Kidney glomerular epithelial cell (primary cell): ENCODE measurements at regions not wholly inside any gene's neighbourhood (a gene's known extent, or its start where the extent isn't known, plus 50 kb on each side); places are given as distances from the start of the nearest gene placed in this dataset.
"Not testable (repeated sequence)": the region's sequence is repeated elsewhere in the genome, so short reads cannot be mapped to it uniquely, and the experiment has no call there.

Source experiments
- DNase-seq: peaks from one replicate; lab custom pipeline; 2025; lab: John Stamatoyannopoulos, UW

- DNase-seq: no peak
These were observed 1884.0 kb upstream of the CELF4 start for GRCh38 chr18:39449566-39449965.

GRCh38 chr18:39448942-39449341 is 1883.3 kb upstream of the CELF4 start:
- no peak for DNase-seq

GRCh38 chr18:39444957-39445356 is 1879.4 kb upstream of the CELF4 start:
- not testable (repeated sequence) for DNase-seq

- DNase-seq: no peak
These were observed 1876.0 kb upstream of the CELF4 start for GRCh38 chr18:39441648-39442047.

- DNase-seq: no peak
These were observed 1870.4 kb upstream of the CELF4 start for GRCh38 chr18:39435996-39436395.

GRCh38 chr18:39435209-39435608 is 1869.6 kb upstream of the CELF4 start:
- no peak for DNase-seq

- no peak for DNase-seq
These were observed 1868.8 kb upstream of the CELF4 start for GRCh38 chr18:39434223-39434920.

- no peak for DNase-seq
These were observed 1859.7 kb upstream of the CELF4 start for GRCh38 chr18:39425172-39425850.

- no peak for DNase-seq
These were observed 1858.7 kb upstream of the CELF4 start for GRCh38 chr18:39424261-39424660.

GRCh38 chr18:39421276-39421675 is 1855.7 kb upstream of the CELF4 start:
- DNase-seq: no peak

GRCh38 chr18:39419315-39419714 is 1853.7 kb upstream of the CELF4 start:
- no peak for DNase-seq

- DNase-seq: no peak
These were observed 1849.9 kb upstream of the CELF4 start for GRCh38 chr18:39415471-39415870.

GRCh38 chr18:39414009-39414700 is 1848.6 kb upstream of the CELF4 start:
- DNase-seq: peak; percentile 54

GRCh38 chr18:39406941-39407340 is 1841.3 kb upstream of the CELF4 start:
- DNase-seq: no peak

GRCh38 chr18:39403121-39403520 is 1837.5 kb upstream of the CELF4 start:
- no peak for DNase-seq

- no peak for DNase-seq
These were observed 1834.1 kb upstream of the CELF4 start for GRCh38 chr18:39399662-39400061.

- DNase-seq: no peak
These were observed 1830.6 kb upstream of the CELF4 start for GRCh38 chr18:39396168-39396567.

- no peak for DNase-seq
These were observed 1824.3 kb upstream of the CELF4 start for GRCh38 chr18:39389800-39390379.

GRCh38 chr18:39380866-39381265 is 1815.3 kb upstream of the CELF4 start:
- no peak for DNase-seq

- no peak for DNase-seq
These were observed 1814.7 kb upstream of the CELF4 start for GRCh38 chr18:39380186-39380725.

- DNase-seq: no peak
These were observed 1809.5 kb upstream of the CELF4 start for GRCh38 chr18:39375066-39375465.

- DNase-seq: no peak
These were observed 1806.4 kb upstream of the CELF4 start for GRCh38 chr18:39371996-39372395.

- no peak for DNase-seq
These were observed 1801.1 kb upstream of the CELF4 start for GRCh38 chr18:39366656-39367055.
